ENCODE measurements at regions not wholly inside any gene's neighbourhood (a gene's known extent, or its start where the extent isn't known, plus 50 kb on each side); places are given as distances from the start of the nearest gene placed in this dataset.

- no peak for DNase-seq (ENCODE audit: low read depth, low spot score)
- POLR2A ChIA-PET = no interaction called here
Observed at GRCh38 chr16:35207059-35207999, 1747.9 kb downstream of the TP53TG3F start.

More at GRCh38 chr16:35207059-35207999, 1747.9 kb downstream of the TP53TG3F start:
- no peak overlapping the region for H3K4me3 ChIP-seq (replicated peaks in 1 of 2; ENCODE audit: low read depth in 1 of 2, low read length in 2 of 2)
- H3K4me2 ChIP-seq (ENCODE audit: low read length) = no peak overlapping the region
- TF ChIP-seq ZNF274 (IDR thresholded peaks at IDR 0.05; ENCODE audit: low read depth, low read length) (no peak), ATF3 (IDR thresholded peaks at IDR 0.05) (no peak), SIN3A (IDR thresholded peaks at IDR 0.05; ENCODE audit: low read depth) (no peak), CTCF (IDR thresholded peaks at IDR 0.05 in 2 of 3, conservative IDR thresholded peaks at IDR 0.05 in 1 of 3; ENCODE audit: borderline replicate concordance in 1 of 3, insufficient read depth in 1 of 3, low read depth in 2 of 3, low read length in 2 of 3) (no peak), EZH2 (IDR thresholded peaks at IDR 0.05) (no peak), REST (IDR thresholded peaks at IDR 0.05; ENCODE audit: low read depth) (no peak), ELF1 (IDR thresholded peaks at IDR 0.05; ENCODE audit: borderline replicate concordance, low read depth) (no peak), EGR1 (IDR thresholded peaks at IDR 0.05; ENCODE audit: low read depth) (no peak), JUND (IDR thresholded peaks at IDR 0.05) (no peak), POLR2A (IDR thresholded peaks at IDR 0.05; ENCODE audit: borderline replicate concordance, extremely low read depth, insufficient read depth, insufficient read length) (no peak), RAD21 (IDR thresholded peaks at IDR 0.05; ENCODE audit: low read depth) (no peak), FOSL1 (IDR thresholded peaks at IDR 0.05; ENCODE audit: low read depth) (no peak), EZH2phosphoT487 (IDR thresholded peaks at IDR 0.05; ENCODE audit: borderline replicate concordance) (no peak), SRF (IDR thresholded peaks at IDR 0.05; ENCODE audit: low read depth) (no peak), YY1 (IDR thresholded peaks at IDR 0.05; ENCODE audit: extremely low read depth, insufficient replicate concordance, low read depth, low read length) (no peak), POLR2AphosphoS5 (IDR thresholded peaks at IDR 0.05; ENCODE audit: low read depth, low read length) (no peak), CBX3 (IDR thresholded peaks at IDR 0.05; ENCODE audit: low read depth) (no peak)
- ATAC-seq = no peak
- intact Hi-C loops (cut with micrococcal nuclease) = no loop called here
- ChIA-PET CTCF (no interaction called here), RAD21 (ENCODE audit: low non-redundant PET in 1 of 2, low total read pairs in 2 of 2, uncharacterized antibody in 2 of 2, unreplicated experiment in 2 of 2) (no interaction called here)
- no peak overlapping the region for H3K9ac ChIP-seq (ENCODE audit: low read length)
- no peaks in the 10 kb centered on the region for H3K79me2 ChIP-seq (ENCODE audit: insufficient read depth, low read length)
- H2AFZ ChIP-seq (ENCODE audit: low read depth, low read length, poor library complexity, severe bottlenecking) = no peak overlapping the region
- H3K4me1 ChIP-seq (ENCODE audit: control insufficient read depth in 1 of 2, insufficient read depth in 2 of 2, low read length in 2 of 2) = no peaks in the 10 kb centered on the region
- no peak overlapping the region for H3K27ac ChIP-seq (ENCODE audit: low read depth, low read length)
- no peaks in the 10 kb centered on the region for H4K20me1 ChIP-seq (ENCODE audit: insufficient read depth)
- no peaks in the 10 kb centered on the region for H3K27me3 ChIP-seq (ENCODE audit: insufficient read depth, low read length)
- no TSS peak for BruUV-seq (replicated peaks)
- peaks cover 0 to 28% of the 10 kb centered on the region in 2 experiments; a peak in 2 of 4 replicates for H3K9me3 ChIP-seq (ENCODE audit: control insufficient read depth in 1 of 2, insufficient read depth in 1 of 2, low read depth in 1 of 2, low read length in 2 of 2)
- no peaks in the 10 kb centered on the region for H3K9me2 ChIP-seq (ENCODE audit: insufficient read depth)
- no peaks in the 10 kb centered on the region for H3K36me3 ChIP-seq (ENCODE audit: control insufficient read depth in 1 of 2, insufficient read depth in 2 of 2, low read length in 2 of 2)

Data from HCT116 (cell line).